ENCODE measurements at regions not wholly inside any gene's neighbourhood (a gene's known extent, or its start where the extent isn't known, plus 50 kb on each side); places are given as distances from the start of the nearest gene placed in this dataset.

- TF ChIP-seq CTCF (IDR thresholded peaks at IDR 0.05) (no peak), POLR2A (IDR thresholded peaks at IDR 0.05) (no peak)
These were observed 137.8 kb upstream of the CIBAR2 start for GRCh38 chr16:85250147-85250463.
